ENCODE measurements at regions not wholly inside any gene's neighbourhood (a gene's known extent, or its start where the extent isn't known, plus 50 kb on each side); places are given as distances from the start of the nearest gene placed in this dataset.

DNA sequence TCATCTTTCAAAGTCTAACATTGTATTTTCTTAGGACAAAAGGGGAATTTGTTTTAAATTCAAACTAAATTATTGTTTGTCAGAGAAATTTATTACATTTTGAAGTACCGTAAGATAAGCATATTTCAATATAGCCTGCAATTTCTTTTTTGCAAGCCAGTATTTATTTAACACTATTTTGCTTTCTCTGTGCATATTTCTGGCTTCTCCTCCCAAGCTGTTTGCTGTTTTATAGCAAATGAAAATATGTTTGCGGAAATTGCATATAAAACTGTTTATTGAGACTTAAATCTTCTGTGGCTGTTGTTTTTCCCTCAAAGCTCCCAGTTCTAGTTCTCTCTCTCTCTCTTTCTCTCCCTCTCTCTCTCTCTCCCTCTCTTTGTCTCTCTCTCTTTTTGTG is 866.8 kb downstream of the FAM181B start:
- no peak for TF ChIP-seq CSDC2 (CRISPR knock-in tag; IDR thresholded peaks at IDR 0.05)
- TF ChIP-seq, protein P1, sequence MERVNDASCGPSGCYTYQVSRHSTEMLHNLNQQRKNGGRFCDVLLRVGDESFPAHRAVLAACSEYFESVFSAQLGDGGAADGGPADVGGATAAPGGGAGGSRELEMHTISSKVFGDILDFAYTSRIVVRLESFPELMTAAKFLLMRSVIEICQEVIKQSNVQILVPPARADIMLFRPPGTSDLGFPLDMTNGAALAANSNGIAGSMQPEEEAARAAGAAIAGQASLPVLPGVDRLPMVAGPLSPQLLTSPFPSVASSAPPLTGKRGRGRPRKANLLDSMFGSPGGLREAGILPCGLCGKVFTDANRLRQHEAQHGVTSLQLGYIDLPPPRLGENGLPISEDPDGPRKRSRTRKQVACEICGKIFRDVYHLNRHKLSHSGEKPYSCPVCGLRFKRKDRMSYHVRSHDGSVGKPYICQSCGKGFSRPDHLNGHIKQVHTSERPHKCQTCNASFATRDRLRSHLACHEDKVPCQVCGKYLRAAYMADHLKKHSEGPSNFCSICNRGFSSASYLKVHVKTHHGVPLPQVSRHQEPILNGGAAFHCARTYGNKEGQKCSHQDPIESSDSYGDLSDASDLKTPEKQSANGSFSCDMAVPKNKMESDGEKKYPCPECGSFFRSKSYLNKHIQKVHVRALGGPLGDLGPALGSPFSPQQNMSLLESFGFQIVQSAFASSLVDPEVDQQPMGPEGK (CRISPR knock-in tag; IDR thresholded peaks at IDR 0.05; ENCODE audit: borderline replicate concordance), result no peak
- no peak for TF ChIP-seq ESRRG (CRISPR knock-in tag; IDR thresholded peaks at IDR 0.05)
- no peak for TF ChIP-seq ZC3H10 (CRISPR knock-in tag; IDR thresholded peaks at IDR 0.05)
- no peak for TF ChIP-seq RARB (CRISPR knock-in tag; IDR thresholded peaks at IDR 0.05)
- TF ChIP-seq, protein P2, sequence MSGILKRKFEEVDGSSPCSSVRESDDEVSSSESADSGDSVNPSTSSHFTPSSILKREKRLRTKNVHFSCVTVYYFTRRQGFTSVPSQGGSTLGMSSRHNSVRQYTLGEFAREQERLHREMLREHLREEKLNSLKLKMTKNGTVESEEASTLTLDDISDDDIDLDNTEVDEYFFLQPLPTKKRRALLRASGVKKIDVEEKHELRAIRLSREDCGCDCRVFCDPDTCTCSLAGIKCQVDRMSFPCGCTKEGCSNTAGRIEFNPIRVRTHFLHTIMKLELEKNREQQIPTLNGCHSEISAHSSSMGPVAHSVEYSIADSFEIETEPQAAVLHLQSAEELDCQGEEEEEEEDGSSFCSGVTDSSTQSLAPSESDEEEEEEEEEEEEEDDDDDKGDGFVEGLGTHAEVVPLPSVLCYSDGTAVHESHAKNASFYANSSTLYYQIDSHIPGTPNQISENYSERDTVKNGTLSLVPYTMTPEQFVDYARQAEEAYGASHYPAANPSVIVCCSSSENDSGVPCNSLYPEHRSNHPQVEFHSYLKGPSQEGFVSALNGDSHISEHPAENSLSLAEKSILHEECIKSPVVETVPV (CRISPR knock-in tag; IDR thresholded peaks at IDR 0.05), result no peak
- no peak for TF ChIP-seq GLIS3 (CRISPR knock-in tag; IDR thresholded peaks at IDR 0.05)
- TF ChIP-seq, protein P3, sequence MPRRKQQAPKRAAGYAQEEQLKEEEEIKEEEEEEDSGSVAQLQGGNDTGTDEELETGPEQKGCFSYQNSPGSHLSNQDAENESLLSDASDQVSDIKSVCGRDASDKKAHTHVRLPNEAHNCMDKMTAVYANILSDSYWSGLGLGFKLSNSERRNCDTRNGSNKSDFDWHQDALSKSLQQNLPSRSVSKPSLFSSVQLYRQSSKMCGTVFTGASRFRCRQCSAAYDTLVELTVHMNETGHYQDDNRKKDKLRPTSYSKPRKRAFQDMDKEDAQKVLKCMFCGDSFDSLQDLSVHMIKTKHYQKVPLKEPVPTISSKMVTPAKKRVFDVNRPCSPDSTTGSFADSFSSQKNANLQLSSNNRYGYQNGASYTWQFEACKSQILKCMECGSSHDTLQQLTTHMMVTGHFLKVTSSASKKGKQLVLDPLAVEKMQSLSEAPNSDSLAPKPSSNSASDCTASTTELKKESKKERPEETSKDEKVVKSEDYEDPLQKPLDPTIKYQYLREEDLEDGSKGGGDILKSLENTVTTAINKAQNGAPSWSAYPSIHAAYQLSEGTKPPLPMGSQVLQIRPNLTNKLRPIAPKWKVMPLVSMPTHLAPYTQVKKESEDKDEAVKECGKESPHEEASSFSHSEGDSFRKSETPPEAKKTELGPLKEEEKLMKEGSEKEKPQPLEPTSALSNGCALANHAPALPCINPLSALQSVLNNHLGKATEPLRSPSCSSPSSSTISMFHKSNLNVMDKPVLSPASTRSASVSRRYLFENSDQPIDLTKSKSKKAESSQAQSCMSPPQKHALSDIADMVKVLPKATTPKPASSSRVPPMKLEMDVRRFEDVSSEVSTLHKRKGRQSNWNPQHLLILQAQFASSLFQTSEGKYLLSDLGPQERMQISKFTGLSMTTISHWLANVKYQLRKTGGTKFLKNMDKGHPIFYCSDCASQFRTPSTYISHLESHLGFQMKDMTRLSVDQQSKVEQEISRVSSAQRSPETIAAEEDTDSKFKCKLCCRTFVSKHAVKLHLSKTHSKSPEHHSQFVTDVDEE (CRISPR knock-in tag; IDR thresholded peaks at IDR 0.05), result no peak
- TF ChIP-seq ZFP30 (CRISPR knock-in tag; IDR thresholded peaks at IDR 0.05), result no peak
- TF ChIP-seq, protein P4, sequence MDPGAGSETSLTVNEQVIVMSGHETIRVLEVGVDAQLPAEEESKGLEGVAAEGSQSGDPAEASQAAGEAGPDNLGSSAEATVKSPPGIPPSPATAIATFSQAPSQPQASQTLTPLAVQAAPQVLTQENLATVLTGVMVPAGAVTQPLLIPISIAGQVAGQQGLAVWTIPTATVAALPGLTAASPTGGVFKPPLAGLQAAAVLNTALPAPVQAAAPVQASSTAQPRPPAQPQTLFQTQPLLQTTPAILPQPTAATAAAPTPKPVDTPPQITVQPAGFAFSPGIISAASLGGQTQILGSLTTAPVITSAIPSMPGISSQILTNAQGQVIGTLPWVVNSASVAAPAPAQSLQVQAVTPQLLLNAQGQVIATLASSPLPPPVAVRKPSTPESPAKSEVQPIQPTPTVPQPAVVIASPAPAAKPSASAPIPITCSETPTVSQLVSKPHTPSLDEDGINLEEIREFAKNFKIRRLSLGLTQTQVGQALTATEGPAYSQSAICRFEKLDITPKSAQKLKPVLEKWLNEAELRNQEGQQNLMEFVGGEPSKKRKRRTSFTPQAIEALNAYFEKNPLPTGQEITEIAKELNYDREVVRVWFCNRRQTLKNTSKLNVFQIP (CRISPR knock-in tag; IDR thresholded peaks at IDR 0.05; ENCODE audit: borderline replicate concordance, low read depth), result no peak
- no peak for TF ChIP-seq ZFP3 (CRISPR knock-in tag; IDR thresholded peaks at IDR 0.05)
- no peak for TF ChIP-seq ARNTL (CRISPR knock-in tag; IDR thresholded peaks at IDR 0.05; ENCODE audit: borderline replicate concordance, low read depth)
- TF ChIP-seq TOX (CRISPR knock-in tag; IDR thresholded peaks at IDR 0.05; ENCODE audit: borderline replicate concordance), result no peak
- TF ChIP-seq ZNF70 (CRISPR knock-in tag; IDR thresholded peaks at IDR 0.05), result no peak

Data from SK-N-SH treated with all-trans-retinoic acid at 6 μM for 48 hours (cell line).